Neural cell (in vitro differentiated cells): ENCODE measurements at regions not wholly inside any gene's neighbourhood (a gene's known extent, or its start where the extent isn't known, plus 50 kb on each side); places are given as distances from the start of the nearest gene placed in this dataset.

ENCODE experiments used
- H2AFZ ChIP-seq: fragments of 200-600, 300-800 bp; sonication (generic), shearing (Covaris generic); 2 replicates; pipeline ENCODE4 v1.6.0; 2014; ENCODE audit warnings: low read depth, mild to moderate bottlenecking, antibody characterized with exemption, low read length, moderate library complexity
- H3F3A ChIP-seq: fragments of 200-600 bp; shearing (Covaris generic); 2 replicates; pipeline ENCODE4 v1.6.1; 2016; ENCODE audit warnings: mild to moderate bottlenecking, moderate library complexity, mixed read lengths, antibody characterized with exemption, low read length; ENCODE audit not compliant: insufficient read depth, poor library complexity, severe bottlenecking
- H3K27ac ChIP-seq: fragments of 200-600, 300-800 bp; sonication (generic), shearing (Covaris generic); 2 replicates; pipeline ENCODE4 v1.5.1; 2014; ENCODE audit warnings: mild to moderate bottlenecking, low read length, moderate library complexity
- H3K27me3 ChIP-seq: fragments of 300-800, 200-600 bp; sonication (generic), shearing (Covaris generic); 2 replicates; pipeline ENCODE4 v1.6.0; 2014; ENCODE audit warnings: mild to moderate bottlenecking, low read depth, low read length, moderate library complexity; ENCODE audit not compliant: insufficient read depth
- H3K36me3 ChIP-seq: fragments of 300-800, 200-600 bp; sonication (generic), shearing (Covaris generic); 2 replicates; pipeline ENCODE4 v1.5.1; 2014; ENCODE audit warnings: mild to moderate bottlenecking, antibody characterized with exemption, low read length, moderate library complexity; ENCODE audit not compliant: insufficient read depth
- H3K4me2 ChIP-seq: fragments of 300-800, 200-600 bp; sonication (generic), shearing (Covaris generic); 2 replicates; pipeline ENCODE4 v1.6.0; 2014; ENCODE audit warnings: mild to moderate bottlenecking, low read length
- H3K4me3 ChIP-seq: fragments of 300-800, 200-600 bp; sonication (generic), shearing (Covaris generic); 2 replicates; pipeline ENCODE4 v1.5.1; 2014; ENCODE audit warnings: mild to moderate bottlenecking, low read length, moderate library complexity
- H3K79me2 ChIP-seq: fragments of 200-600 bp; shearing (Covaris generic); replicated peaks from 2 replicates; pipeline ENCODE4 v1.6.0; 2014; ENCODE audit warnings: mild to moderate bottlenecking, low read length, moderate library complexity; ENCODE audit not compliant: insufficient read depth
- H3K9ac ChIP-seq: fragments of 300-800, 200-600 bp; sonication (generic), shearing (Covaris generic); 2 replicates; pipeline ENCODE4 v1.6.1; 2016; ENCODE audit warnings: mild to moderate bottlenecking, low read length, mixed read lengths
- H3K9me2 ChIP-seq: fragments of 200-600 bp; shearing (Covaris generic); 2 replicates; pipeline ENCODE4 v1.6.1; 2016; ENCODE audit warnings: mild to moderate bottlenecking, low read length, mixed read lengths; ENCODE audit not compliant: insufficient read depth
- H3K9me3 ChIP-seq: fragments of 200-600, 300-800 bp; sonication (generic), shearing (Covaris generic); 2 replicates; pipeline ENCODE4 v1.6.1; 2016; ENCODE audit warnings: mild to moderate bottlenecking, mixed run types, low read length, moderate library complexity, mixed read lengths
- H4K20me1 ChIP-seq: fragments of 200-600 bp; shearing (Covaris generic); 2 replicates; pipeline ENCODE4 v1.6.1; 2016; ENCODE audit warnings: mild to moderate bottlenecking, mixed run types; ENCODE audit not compliant: insufficient read depth
- CTCF ChIP-seq: fragments of 450-650 bp; IDR thresholded peaks from 2 replicates; pipeline ENCODE4 v1.5.1; 2014; ENCODE audit warnings: antibody characterized with exemption, mild to moderate bottlenecking, moderate library complexity; ENCODE audit not compliant: poor library complexity, severe bottlenecking
- EP300 ChIP-seq: fragments of 450-650 bp; conservative IDR thresholded peaks from 2 replicates; pipeline ENCODE4 v1.6.1; 2014; ENCODE audit warnings: antibody characterized with exemption, mild to moderate bottlenecking, moderate library complexity; ENCODE audit not compliant: poor library complexity, severe bottlenecking
- EZH2 ChIP-seq: fragments of 200-600, 300-800 bp; shearing (Covaris generic), sonication (generic); IDR thresholded peaks from 2 replicates; pipeline ENCODE4 v1.6.1; 2014; ENCODE audit warnings: antibody characterized with exemption, low read length, borderline replicate concordance, mild to moderate bottlenecking; ENCODE audit not compliant: insufficient read depth, poor library complexity, severe bottlenecking
- MXI1 ChIP-seq: fragments of 450-650 bp; conservative IDR thresholded peaks from 2 replicates; pipeline ENCODE4 v1.6.1; 2014; ENCODE audit warnings: antibody characterized with exemption, mild to moderate bottlenecking; ENCODE audit not compliant: poor library complexity, severe bottlenecking
- POLR2AphosphoS5 ChIP-seq: IDR thresholded peaks from 2 replicates; pipeline ENCODE4 v1.6.1; 2012
- RAD21 ChIP-seq: fragments of 450-650 bp; conservative IDR thresholded peaks from 2 replicates; pipeline ENCODE4 v1.6.1; 2014; ENCODE audit warnings: antibody characterized with exemption, mild to moderate bottlenecking, moderate library complexity
- REST ChIP-seq: IDR thresholded peaks from 2 replicates; pipeline ENCODE4 v1.6.1; 2012; ENCODE audit warnings: borderline replicate concordance
- SMC3 ChIP-seq: fragments of 450-650 bp; conservative IDR thresholded peaks from 2 replicates; pipeline ENCODE4 v1.6.1; 2014; ENCODE audit warnings: antibody characterized with exemption, mild to moderate bottlenecking, moderate library complexity; ENCODE audit not compliant: poor library complexity
- TAF1 ChIP-seq: IDR thresholded peaks from 2 replicates; pipeline ENCODE4 v1.6.1; 2012; ENCODE audit warnings: low read depth

- no peaks in the 10 kb centered on the region for H3F3A ChIP-seq
- no peaks in the 10 kb centered on the region for H3K36me3 ChIP-seq
- no peak overlapping the region for H3K27ac ChIP-seq
- H3K4me3 ChIP-seq: no peak overlapping the region
- no peaks in the 10 kb centered on the region for H3K9me2 ChIP-seq
- H3K27me3 ChIP-seq: no peaks in the 10 kb centered on the region
- no peaks in the 10 kb centered on the region for H4K20me1 ChIP-seq
- no peak overlapping the region for H2AFZ ChIP-seq
- H3K9ac ChIP-seq: no peak overlapping the region
- H3K79me2 ChIP-seq: no peaks in the 10 kb centered on the region
- H3K9me3 ChIP-seq: no peaks in the 10 kb centered on the region
- H3K4me2 ChIP-seq: no peak overlapping the region
- TF ChIP-seq SMC3 (no peak), POLR2AphosphoS5 (no peak), CTCF (no peak), TAF1 (no peak), RAD21 (no peak), EP300 (no peak), REST (no peak), MXI1 (no peak), EZH2 (no peak)
Observed at GRCh38 chr3:165712382-165712781, 124.8 kb downstream of the BCHE start.

GRCh38 chr3:165697910-165698309 lies 139.3 kb downstream of the BCHE start:
- Histone ChIP-seq H3K9me3 (no peaks in the 10 kb centered on the region), H4K20me1 (no peaks in the 10 kb centered on the region), H3K79me2 (no peaks in the 10 kb centered on the region), H3K4me2 (no peak overlapping the region), H3K9me2 (no peaks in the 10 kb centered on the region), H2AFZ (no peak overlapping the region), H3K9ac (no peak overlapping the region), H3K4me3 (no peak overlapping the region), H3K27ac (no peak overlapping the region), H3F3A (no peaks in the 10 kb centered on the region), H3K36me3 (no peaks in the 10 kb centered on the region), H3K27me3 (no peaks in the 10 kb centered on the region)
- no peak for TF ChIP-seq REST
- no peak for TF ChIP-seq EZH2
- no peak for TF ChIP-seq RAD21
- TF ChIP-seq POLR2AphosphoS5: no peak
- no peak for TF ChIP-seq EP300
- TF ChIP-seq CTCF: no peak
- TF ChIP-seq MXI1: no peak
